Epidermal melanocyte (primary cell): ENCODE measurements at regions not wholly inside any gene's neighbourhood (a gene's known extent, or its start where the extent isn't known, plus 50 kb on each side); places are given as distances from the start of the nearest gene placed in this dataset.
A peak's percentile ranks its signal among the peaks of the same experiment; 100 is the strongest.
"Not testable (repeated sequence)": the region's sequence is repeated elsewhere in the genome, so short reads cannot be mapped to it uniquely, and the experiment has no call there.

Source experiments
- DNase-seq: peaks from one replicate; pipeline ENCODE4 v3.0.0; 2011; ENCODE audit warnings: low spot score; ENCODE audit not compliant: insufficient read length

DNA sequence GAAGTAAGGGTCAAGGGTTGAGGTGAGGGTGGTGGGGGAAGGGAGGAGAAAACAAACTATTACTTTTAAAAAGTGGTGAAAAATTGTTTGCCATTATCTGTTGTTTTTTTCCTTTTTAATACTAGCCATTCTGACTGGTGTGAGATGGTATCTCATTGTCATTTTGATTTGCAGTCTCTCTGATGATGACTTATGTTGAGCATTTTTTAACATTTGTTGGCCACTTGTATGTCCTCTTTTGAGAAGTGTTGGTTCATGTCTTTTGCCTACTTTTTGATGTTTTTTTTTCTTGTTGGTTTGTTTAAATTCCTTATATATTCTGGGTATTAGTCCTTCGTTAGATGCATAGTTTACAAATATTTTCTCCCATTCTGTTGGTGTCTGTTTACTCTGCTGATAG is 185.9 kb upstream of the ANKRD28 start:
- DNase-seq: no peak

DNA sequence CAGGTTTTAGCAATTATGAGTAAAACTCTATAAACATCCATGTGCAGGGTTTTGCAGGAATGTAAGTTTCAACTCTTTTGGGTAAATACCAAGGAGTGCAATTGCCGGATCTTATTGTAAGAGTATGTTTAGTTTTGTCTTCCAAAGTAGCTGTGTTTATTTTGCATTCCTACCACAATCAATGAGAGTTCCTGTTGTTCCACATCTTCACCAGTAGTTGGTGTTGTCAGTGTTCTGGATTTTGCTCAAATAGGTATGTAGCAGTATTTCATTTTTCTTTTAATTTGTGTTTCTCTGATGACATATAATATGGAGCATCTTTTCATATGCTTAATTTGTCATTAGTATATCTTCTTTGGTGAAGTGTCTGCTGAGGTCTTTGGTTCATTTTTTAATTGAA is 185.1 kb upstream of the GALNT15 start:
- DNase-seq: no peak

DNA sequence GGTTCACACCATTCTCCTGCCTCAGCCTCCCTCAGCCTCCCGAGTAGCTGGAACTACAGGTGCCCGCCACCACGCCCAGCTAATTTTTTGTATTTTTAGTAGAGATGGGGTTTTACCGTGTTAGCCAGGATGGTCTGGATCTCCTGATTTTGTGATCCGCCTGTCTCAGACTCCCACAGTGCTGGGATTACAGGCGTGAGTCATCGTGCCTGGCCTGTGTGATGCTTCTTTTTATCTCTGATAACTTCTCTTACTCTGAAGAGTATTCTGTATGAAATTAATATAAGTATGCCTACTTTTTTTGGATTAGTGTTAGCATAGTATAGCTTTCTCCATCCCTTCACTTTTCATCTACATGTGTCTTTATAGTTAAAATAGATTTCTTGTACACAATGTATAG is 180.8 kb upstream of the GALNT15 start:
- DNase-seq: not testable (repeated sequence)

DNA sequence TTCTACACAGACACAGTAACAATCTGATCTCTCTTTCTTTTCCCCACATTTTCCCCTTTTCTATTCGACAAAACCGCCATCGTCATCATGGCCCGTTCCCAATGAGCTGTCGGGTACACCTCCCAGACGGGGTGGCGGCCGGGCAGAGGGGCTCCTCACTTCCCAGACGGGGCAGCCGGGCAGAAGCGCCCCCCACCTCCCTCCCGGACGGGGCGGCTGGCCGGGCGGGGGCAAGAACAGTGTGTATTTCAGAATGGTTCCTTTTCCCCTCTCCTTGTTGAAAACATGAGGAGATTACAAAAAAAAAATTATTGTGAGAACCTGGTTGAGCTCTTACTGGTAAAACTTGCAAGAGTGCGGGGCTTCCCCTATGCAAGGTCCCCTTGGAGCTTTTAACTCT is 178.0 kb upstream of the GALNT15 start:
- not testable (repeated sequence) for DNase-seq

GRCh38 chr3:15997274-15997943 is 177.1 kb upstream of the GALNT15 start:
- DNase-seq: no peak

- DNase-seq: no peak
Observed at GRCh38 chr3:15998911-15999310, 175.6 kb upstream of the GALNT15 start.

DNA sequence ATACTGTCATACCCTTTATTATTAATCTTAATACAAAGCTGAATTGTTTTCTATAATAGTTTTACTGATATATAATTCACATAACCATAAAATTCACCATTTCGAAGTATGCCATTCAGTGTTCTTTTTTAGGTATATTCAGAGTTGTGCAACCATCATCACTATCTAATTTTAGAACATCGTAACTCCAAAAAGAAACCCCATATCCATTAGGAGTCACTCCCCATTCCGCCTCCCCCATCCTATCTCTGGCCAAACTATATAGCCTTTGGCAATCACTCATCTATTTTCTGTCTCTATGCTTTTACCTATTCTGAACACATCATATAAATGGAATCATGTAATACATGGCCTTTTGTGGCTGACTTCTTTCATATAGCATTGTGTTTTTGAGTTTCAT is 169.7 kb upstream of the GALNT15 start:
- no peak for DNase-seq

DNA sequence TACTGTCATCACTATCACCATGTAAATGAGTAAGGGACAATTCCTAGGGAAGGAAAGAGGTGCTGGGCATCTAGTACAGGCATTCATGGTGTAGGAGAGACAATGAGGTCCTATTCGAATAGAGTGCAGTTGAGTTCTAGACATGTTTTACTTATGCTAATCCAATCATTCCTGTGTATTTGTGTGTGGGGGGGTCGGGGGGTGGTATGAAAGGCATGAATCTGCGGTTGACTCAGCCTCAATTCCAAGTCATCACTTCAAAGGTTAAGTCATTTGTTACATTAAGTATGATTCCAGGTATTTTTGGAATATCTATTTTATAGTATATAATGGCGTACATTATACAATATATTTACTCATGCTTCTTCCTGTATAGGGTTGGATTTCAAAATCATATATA is 163.1 kb upstream of the GALNT15 start:
- DNase-seq: no peak

GRCh38 chr3:16012086-16012485 is 162.4 kb upstream of the GALNT15 start:
- DNase-seq: no peak

GRCh38 chr3:16013568-16013967 is 160.9 kb upstream of the GALNT15 start:
- DNase-seq: no peak

- DNase-seq: not testable (repeated sequence)
Observed at GRCh38 chr3:16021801-16022200, 152.7 kb upstream of the GALNT15 start.

DNA sequence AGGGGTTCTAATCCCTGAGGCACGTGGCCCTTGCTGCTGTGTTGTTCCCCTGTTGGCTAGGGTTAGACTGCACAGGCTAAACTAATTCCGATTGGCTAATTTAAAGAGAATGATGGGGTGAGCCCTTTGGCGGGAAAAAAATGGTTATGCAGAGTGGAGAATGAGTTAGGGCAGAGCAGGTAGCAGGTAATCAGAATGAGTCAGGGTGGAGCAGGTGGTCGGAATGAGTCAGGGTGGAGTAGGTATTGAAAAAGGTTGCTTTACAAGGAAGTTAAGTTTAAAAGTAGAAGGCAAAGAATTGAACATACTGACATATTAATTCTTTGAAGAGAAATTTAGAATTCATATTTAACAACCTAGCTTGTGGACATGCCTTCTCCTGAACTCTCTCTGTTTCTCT is 150.6 kb upstream of the GALNT15 start:
- DNase-seq: not testable (repeated sequence)

GRCh38 chr3:16024548-16024947 is 149.9 kb upstream of the GALNT15 start:
- DNase-seq: no peak

DNA sequence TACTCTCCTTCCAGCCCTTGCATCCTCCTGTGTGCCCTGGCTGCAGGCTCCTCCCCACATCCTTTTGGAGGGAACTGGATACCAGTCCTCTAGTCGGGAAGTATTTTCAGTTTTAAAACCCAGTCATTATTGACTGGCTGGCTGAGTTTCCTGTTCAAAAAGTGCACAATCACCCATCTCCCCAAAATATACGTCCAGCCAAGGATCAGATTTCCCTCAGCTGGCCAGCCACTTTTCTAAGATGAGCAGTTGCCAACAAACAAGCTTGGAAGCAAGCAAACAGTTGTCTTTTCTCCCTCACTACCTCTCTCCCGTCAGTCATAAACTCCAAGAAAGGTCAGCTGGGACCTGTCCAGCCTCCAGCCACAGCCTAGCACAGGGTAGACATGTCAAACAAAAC is 147.7 kb upstream of the GALNT15 start:
- DNase-seq: no peak

DNA sequence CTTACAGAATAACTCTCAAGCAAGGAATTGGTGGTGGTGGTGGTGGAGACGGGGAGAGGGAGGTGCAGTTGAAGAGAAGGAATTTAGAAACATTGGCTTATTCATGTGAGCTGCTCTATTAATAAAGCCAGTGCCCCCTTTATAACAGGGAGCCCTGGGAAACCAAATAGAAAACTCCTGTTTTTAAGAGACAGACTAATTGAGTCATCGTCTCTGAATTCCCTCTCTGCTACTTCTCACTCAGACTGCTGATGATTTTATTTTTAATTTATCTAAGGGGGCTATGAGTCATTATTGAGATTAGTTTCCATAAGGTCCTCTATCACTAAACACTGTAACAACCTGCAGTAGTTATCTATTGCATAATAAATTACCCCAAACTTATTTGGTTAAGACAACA is 145.9 kb upstream of the GALNT15 start:
- DNase-seq: no peak

DNA sequence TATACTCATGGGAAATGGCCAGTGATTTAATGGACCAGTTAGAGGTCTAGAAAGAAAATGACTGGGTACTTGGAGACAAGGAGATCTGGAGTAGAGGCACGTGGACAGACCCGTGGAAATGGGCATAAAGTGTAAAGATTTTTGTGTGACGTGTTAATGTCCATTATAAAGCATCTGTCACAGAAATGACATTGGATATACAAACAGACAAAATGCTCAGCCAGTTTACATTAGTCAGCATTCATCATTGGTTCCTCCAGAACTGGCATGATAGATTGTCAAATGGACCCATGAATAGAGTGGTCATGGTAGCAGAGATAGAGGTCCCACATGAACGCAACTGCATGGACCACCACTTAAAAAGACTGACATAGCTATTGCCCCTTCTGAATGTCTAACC is 144.1 kb upstream of the GALNT15 start:
- DNase-seq: no peak

GRCh38 chr3:16031434-16031833 is 143.0 kb upstream of the GALNT15 start:
- no peak for DNase-seq

GRCh38 chr3:16033889-16034687 is 140.4 kb upstream of the GALNT15 start:
- DNase-seq: no peak

GRCh38 chr3:16040991-16041390 is 133.5 kb upstream of the GALNT15 start:
- DNase-seq: no peak

DNA sequence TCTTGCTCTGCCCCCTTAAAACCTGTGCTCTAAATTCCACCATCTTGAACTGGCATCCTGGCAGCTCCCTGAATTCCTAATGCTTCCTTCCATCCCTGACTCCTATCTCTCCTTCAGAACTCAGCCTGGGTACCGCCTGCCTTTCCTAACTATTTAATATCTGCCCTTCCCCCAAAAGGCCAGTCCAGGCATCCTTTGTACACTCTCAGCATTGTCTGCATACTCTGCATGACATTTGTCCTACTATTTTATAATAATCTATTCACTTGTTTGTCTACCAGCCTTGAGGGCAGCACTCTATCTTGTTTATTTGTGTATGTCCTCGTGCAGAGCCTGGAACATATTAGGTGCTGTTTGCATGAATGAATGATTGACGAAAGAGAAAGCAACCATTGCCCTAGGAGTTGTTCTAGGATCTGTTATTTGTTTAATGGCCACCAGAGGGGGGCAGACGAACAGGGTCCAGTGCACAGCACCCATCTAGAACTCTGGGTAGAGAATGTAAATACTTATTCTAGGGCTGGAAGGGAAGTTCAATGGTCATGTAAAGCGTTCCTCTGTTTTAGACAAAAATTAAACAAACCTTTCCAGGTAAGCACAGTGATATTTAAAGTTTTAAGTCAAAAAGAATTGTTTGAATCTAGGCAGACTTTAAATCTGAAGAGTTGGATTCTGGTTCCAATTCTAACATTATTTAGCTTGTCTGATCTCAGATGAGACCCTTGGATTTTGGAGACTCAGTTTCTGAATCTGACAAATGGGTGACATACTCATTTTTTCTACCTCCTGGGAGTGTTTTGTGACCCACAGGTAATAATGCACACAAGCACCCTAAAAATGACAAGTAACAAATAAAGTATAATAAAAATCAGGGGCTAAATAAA is 125.8 kb upstream of the GALNT15 start:
- peak; percentile 81 for DNase-seq

- no peak for DNase-seq
Observed at GRCh38 chr3:16050641-16051467, 123.6 kb upstream of the GALNT15 start.
